Transverse colon (tissue), 4 donors: ENCODE measurements at regions not wholly inside any gene's neighbourhood (a gene's known extent, or its start where the extent isn't known, plus 50 kb on each side); places are given as distances from the start of the nearest gene placed in this dataset.

ENCODE experiments used
- DNase-seq: peaks from one replicate; pipeline ENCODE4 v3.0.0-alpha.2; 2019
- H3K27ac ChIP-seq, 4 donors: fragments of 200-600 bp; sonication (generic); 2 replicates each; pipeline ENCODE4 v1.5.1; 2016 to 2018; ENCODE audit warnings: inconsistent platforms in 4 of 4
- H3K27me3 ChIP-seq: fragments of 200-600 bp; sonication (generic); 2 replicates; pipeline ENCODE4 v1.5.1; 2017; ENCODE audit warnings: inconsistent platforms
- H3K36me3 ChIP-seq, 4 donors: fragments of 200-600 bp; sonication (generic); 2 replicates each; pipeline ENCODE4 v1.5.1; 2017 to 2019; ENCODE audit warnings: inconsistent platforms in 4 of 4
- H3K4me1 ChIP-seq, 4 donors: fragments of 200-600 bp; sonication (generic); 2 replicates each; pipeline ENCODE4 v1.5.1; 2017 to 2020; ENCODE audit warnings: inconsistent platforms in 4 of 4
- H3K4me3 ChIP-seq, 4 donors: fragments of 200-600 bp; sonication (generic); 1 replicate in 1 of 4; 2 replicates in 3 of 4; pipeline versions ENCODE4 v1.5.1 to v1.6.1; 2017 to 2019; ENCODE audit warnings: inconsistent platforms in 4 of 4
- H3K9me3 ChIP-seq, 2 donors: fragments of 200-600 bp; sonication (generic); 2 replicates each; pipeline ENCODE4 v1.5.1; 2017 to 2019; ENCODE audit warnings: inconsistent platforms in 2 of 2
- CTCF ChIP-seq, 5 experiments: fragments of 200-600 bp in 3 of 5; fragments of 450-650 bp in 2 of 5; sonication (generic) in 3 of 5; IDR thresholded peaks; 1 replicate in 2 of 5; 2 replicates in 3 of 5; pipeline ENCODE4 v1.5.1; 2016 to 2017; ENCODE audit warnings: antibody characterized with exemption in 5 of 5, inconsistent platforms in 3 of 5, mild to moderate bottlenecking in 2 of 5, moderate library complexity in 1 of 5
- EP300 ChIP-seq: sonication (generic); formaldehyde crosslinking; IDR thresholded peaks from one replicate; pipeline ENCODE4 v1.6.1; 2017; ENCODE audit warnings: antibody characterized with exemption, low read depth
- POLR2A ChIP-seq: fragments of 450-650 bp; IDR thresholded peaks from one replicate; pipeline ENCODE4 v1.6.1; 2016; ENCODE audit warnings: antibody characterized with exemption, mild to moderate bottlenecking, moderate library complexity
- POLR2AphosphoS5 ChIP-seq, 3 donors: sonication (generic); formaldehyde crosslinking; IDR thresholded peaks; one replicate each; pipeline ENCODE4 v1.6.1; 2016; ENCODE audit warnings: antibody characterized with exemption in 3 of 3
- WGBS, 2 donors: methylation state at CpG; one replicate each; pipeline ENCODE4 v1.1.5; 2018; ENCODE audit warnings: low coverage in 1 of 2; 5-methylcytosine and 5-hydroxymethylcytosine counted together
- in situ Hi-C, 4 donors: fragments of 200-750 bp; cut with MboI; loops; one replicate each; pipeline versions ENCODE4 v1.15.0 to v1.15.1; 2017; ENCODE audit warnings: low sequenced_read_pairs in 3 of 4, low pct_ligation_motif_present in 1 of 4, low pct_unique_long_range_greater_than_20kb in 1 of 4
- intact Hi-C: fragments of 100-400 bp; cut with DNase I; formaldehyde crosslinking; loops from one replicate; pipeline ENCODE4 v1.15.1; 2023; ENCODE audit warnings: low total_unique reads

GRCh38 chr13:107960301-107960700 is 255.0 kb downstream of the LIG4 start:
- intact Hi-C loops: no loop called here
- H3K36me3 ChIP-seq: no peaks in the 10 kb centered on the region
- WGBS, 2 donors: 29 to 63% methylated on average over 1 of the region's 1 CpG
- TF ChIP-seq CTCF (IDR thresholded peaks at IDR 0.05) (no peak), POLR2AphosphoS5 (IDR thresholded peaks at IDR 0.05) (no peak), POLR2A (no peak), EP300 (no peak)
- no peak for DNase-seq
- no peak overlapping the region for H3K4me3 ChIP-seq
- H3K4me1 ChIP-seq: no peaks in the 10 kb centered on the region
- no peaks in the 10 kb centered on the region for H3K27me3 ChIP-seq
- no peaks in the 10 kb centered on the region for H3K9me3 ChIP-seq
- in situ Hi-C loops: no loop called here
- H3K27ac ChIP-seq: no peak overlapping the region

- intact Hi-C loops (no loop called here), in situ Hi-C loops (no loop called here)
Measured at GRCh38 chr13:107956889-107957288, 258.4 kb downstream of the LIG4 start.

GRCh38 chr13:107942030-107942617 is 273.2 kb downstream of the LIG4 start:
- intact Hi-C loops (no loop called here), in situ Hi-C loops (no loop called here)
- no peaks in the 10 kb centered on the region for H3K36me3 ChIP-seq
- H3K4me3 ChIP-seq: no peak overlapping the region
- TF ChIP-seq POLR2A (no peak), EP300 (no peak), CTCF (IDR thresholded peaks at IDR 0.05) (no peak), POLR2AphosphoS5 (IDR thresholded peaks at IDR 0.05) (no peak)
- no peaks in the 10 kb centered on the region for H3K9me3 ChIP-seq
- no peaks in the 10 kb centered on the region for H3K4me1 ChIP-seq
- no peaks in the 10 kb centered on the region for H3K27me3 ChIP-seq
- DNase-seq: no peak
- H3K27ac ChIP-seq: no peak overlapping the region
- WGBS, 2 donors: 43 to 74% methylated on average over 1 to 4 of the region's 4 CpGs

More at GRCh38 chr13:107956889-107957288, 258.4 kb downstream of the LIG4 start:
- Histone ChIP-seq H3K36me3 (no peaks in the 10 kb centered on the region), H3K27ac (no peak overlapping the region), H3K4me1 (no peaks in the 10 kb centered on the region), H3K9me3 (no peaks in the 10 kb centered on the region), H3K4me3 (no peak overlapping the region), H3K27me3 (no peaks in the 10 kb centered on the region)
- TF ChIP-seq POLR2AphosphoS5 (IDR thresholded peaks at IDR 0.05) (no peak), CTCF (IDR thresholded peaks at IDR 0.05) (no peak), POLR2A (no peak), EP300 (no peak)
- no peak for DNase-seq
- WGBS, 2 donors: 57 to 64% methylated on average over 1 to 3 of the region's 3 CpGs

GRCh38 chr13:107941345-107942029 is 273.8 kb downstream of the LIG4 start:
- Histone ChIP-seq H3K4me3 (no peak overlapping the region), H3K4me1 (no peaks in the 10 kb centered on the region), H3K27ac (no peak overlapping the region), H3K36me3 (no peaks in the 10 kb centered on the region), H3K9me3 (no peaks in the 10 kb centered on the region), H3K27me3 (no peaks in the 10 kb centered on the region)
- in situ Hi-C loops: no loop called here
- no peak for DNase-seq
- intact Hi-C loops: no loop called here
- no peak for TF ChIP-seq EP300
- no peak for TF ChIP-seq POLR2AphosphoS5 (IDR thresholded peaks at IDR 0.05)
- TF ChIP-seq POLR2A: no peak
- 59% methylated on average over 2 of the region's 2 CpGs; no CpG with 5 or more reads in 1 of the 2 donors for WGBS, 2 donors
